CD8-positive, alpha-beta memory T cell (primary cell): ENCODE measurements at regions not wholly inside any gene's neighbourhood (a gene's known extent, or its start where the extent isn't known, plus 50 kb on each side); places are given as distances from the start of the nearest gene placed in this dataset.

Experiments used
- CTCF ChIA-PET: fragments of 350-600 bp; sonication (Branson Sonifier 250); formaldehyde crosslinking; loops from one replicate; lab custom pipeline; 2021; ENCODE audit warnings: antibody characterized with exemption; lab: Charles Lee
- POLR2A ChIA-PET: fragments of 350-600 bp; sonication (Branson Sonifier 250); formaldehyde crosslinking; loops from one replicate; lab custom pipeline; 2021; ENCODE audit warnings: antibody characterized with exemption; lab: Charles Lee
- DNase-seq, 5 donors: peaks; one replicate each; pipeline versions ENCODE4 v3.0.0 to v3.0.0-alpha.2; 2020 to 2022; ENCODE audit warnings: mixed read lengths in 1 of 5
- H3K27ac ChIP-seq: one replicate; pipeline ENCODE4 v1.7.0; 2013; ENCODE audit warnings: low read depth, mild to moderate bottlenecking, low read length, moderate library complexity
- H3K27me3 ChIP-seq: 2 replicates; pipeline ENCODE4 v1.7.0; 2013; ENCODE audit warnings: low read length, mild to moderate bottlenecking; ENCODE audit not compliant: insufficient read depth, poor library complexity, severe bottlenecking
- H3K36me3 ChIP-seq: 2 replicates; pipeline ENCODE4 v1.7.0; 2013; ENCODE audit warnings: mild to moderate bottlenecking, low read length, moderate library complexity; ENCODE audit not compliant: insufficient read depth
- H3K4me1 ChIP-seq: 2 replicates; pipeline ENCODE4 v1.7.0; 2013; ENCODE audit warnings: mild to moderate bottlenecking, low read length, moderate library complexity; ENCODE audit not compliant: insufficient read depth
- H3K4me3 ChIP-seq: 2 replicates; pipeline ENCODE4 v1.7.0; 2013; ENCODE audit warnings: mild to moderate bottlenecking, low read length
- H3K9me3 ChIP-seq: 2 replicates; pipeline ENCODE4 v1.7.0; 2013; ENCODE audit warnings: mild to moderate bottlenecking, low read length
- H3K27ac Mint-ChIP-seq, 8 donors: one replicate each; pipeline ENCODE4 v1.8.0; 2020 to 2021; ENCODE audit warnings: mixed read lengths in 8 of 8, mild to moderate bottlenecking in 6 of 8, inconsistent platforms in 3 of 8, moderate library complexity in 3 of 8
- H3K27me3 Mint-ChIP-seq, 2 donors: one replicate each; pipeline ENCODE4 v1.8.0; 2020 to 2021; ENCODE audit warnings: mixed read lengths in 2 of 2, mild to moderate bottlenecking in 1 of 2, moderate library complexity in 1 of 2
- H3K36me3 Mint-ChIP-seq, 3 donors: one replicate each; pipeline ENCODE4 v1.8.0; 2020 to 2021; ENCODE audit warnings: mixed read lengths in 3 of 3, inconsistent platforms in 1 of 3, mild to moderate bottlenecking in 1 of 3
- H3K4me1 Mint-ChIP-seq, 3 donors: one replicate each; pipeline ENCODE4 v1.8.0; 2020 to 2021; ENCODE audit warnings: mixed read lengths in 3 of 3, inconsistent platforms in 1 of 3, mild to moderate bottlenecking in 1 of 3
- H3K4me3 Mint-ChIP-seq, 7 donors: one replicate each; pipeline ENCODE4 v1.8.0; 2020 to 2021; ENCODE audit warnings: mixed read lengths in 7 of 7, mild to moderate bottlenecking in 6 of 7, moderate library complexity in 4 of 7, inconsistent platforms in 2 of 7
- H3K9me3 Mint-ChIP-seq, 5 donors: one replicate each; pipeline ENCODE4 v1.8.0; 2020 to 2022; ENCODE audit warnings: mixed read lengths in 5 of 5, mild to moderate bottlenecking in 3 of 5, moderate library complexity in 2 of 5, inconsistent platforms in 1 of 5

- Mint-ChIP-seq H3K4me1 (no peaks in the 10 kb centered on the region), H3K27me3 (peaks cover 2 to 4% of the 10 kb centered on the region in 2 donors), H3K27ac (no peak overlapping the region), H3K9me3 (peaks cover 0 to 6% (median 5%) of the 10 kb centered on the region in 5 donors), H3K4me3 (no peak overlapping the region), H3K36me3 (peaks cover 0 to 7% (median 2%) of the 10 kb centered on the region in 3 donors)
- no peaks in the 10 kb centered on the region for H3K9me3 ChIP-seq
- no peaks in the 10 kb centered on the region for H3K4me1 ChIP-seq
- DNase-seq, result no peak
- H3K27me3 ChIP-seq, result no peaks in the 10 kb centered on the region
- H3K4me3 ChIP-seq, result no peak overlapping the region
- POLR2A ChIA-PET, result no interaction called here
- no peaks in the 10 kb centered on the region for H3K36me3 ChIP-seq
- no peak overlapping the region for H3K27ac ChIP-seq
- CTCF ChIA-PET, result no interaction called here
Measured at GRCh38 chr12:28065889-28066630, 93.5 kb upstream of the PTHLH start.

GRCh38 chr12:28066879-28067278 lies 94.3 kb upstream of the PTHLH start:
- no peak for DNase-seq
- Histone ChIP-seq H3K9me3 (no peaks in the 10 kb centered on the region), H3K27ac (no peak overlapping the region), H3K4me3 (no peak overlapping the region), H3K27me3 (no peaks in the 10 kb centered on the region), H3K36me3 (no peaks in the 10 kb centered on the region), H3K4me1 (no peaks in the 10 kb centered on the region)
- Mint-ChIP-seq H3K27ac (no peak overlapping the region), H3K9me3 (peaks cover 0 to 15% (median 10%) of the 10 kb centered on the region in 5 donors), H3K4me1 (no peaks in the 10 kb centered on the region), H3K4me3 (no peak overlapping the region), H3K36me3 (peaks cover 0 to 8% (median 2%) of the 10 kb centered on the region in 3 donors), H3K27me3 (peaks cover 2 to 3% of the 10 kb centered on the region in 2 donors)
- CTCF ChIA-PET, result no interaction called here
- POLR2A ChIA-PET, result no interaction called here

GRCh38 chr12:28068467-28068866 lies 95.9 kb upstream of the PTHLH start:
- Mint-ChIP-seq H3K27me3 (peaks cover 0 to 2% of the 10 kb centered on the region in 2 donors), H3K9me3 (peaks cover 0 to 24% (median 20%) of the 10 kb centered on the region in 5 donors), H3K4me1 (no peaks in the 10 kb centered on the region), H3K27ac (no peak overlapping the region), H3K36me3 (peaks cover 0 to 11% (median 2%) of the 10 kb centered on the region in 3 donors), H3K4me3 (no peak overlapping the region)
- Histone ChIP-seq H3K4me3 (no peak overlapping the region), H3K36me3 (no peaks in the 10 kb centered on the region), H3K4me1 (no peaks in the 10 kb centered on the region), H3K27me3 (no peaks in the 10 kb centered on the region), H3K27ac (no peak overlapping the region), H3K9me3 (no peaks in the 10 kb centered on the region)
- CTCF ChIA-PET, result no interaction called here
- POLR2A ChIA-PET, result no interaction called here
- no peak for DNase-seq

- H3K27ac Mint-ChIP-seq, result no peak overlapping the region
- no peaks in the 10 kb centered on the region for H3K4me1 ChIP-seq
- peaks cover 5 to 7% of the 10 kb centered on the region in 2 donors for H3K27me3 Mint-ChIP-seq
- H3K4me3 ChIP-seq, result no peak overlapping the region
- H3K36me3 Mint-ChIP-seq, result peaks cover 0 to 4% (median 3%) of the 10 kb centered on the region in 3 donors
- ChIA-PET POLR2A (no interaction called here), CTCF (no interaction called here)
- no peaks in the 10 kb centered on the region for H3K27me3 ChIP-seq
- H3K27ac ChIP-seq, result no peak overlapping the region
- H3K4me1 Mint-ChIP-seq, result peaks cover 0 to 11% (median 4%) of the 10 kb centered on the region in 3 donors
- H3K9me3 ChIP-seq, result no peaks in the 10 kb centered on the region
- no peak for DNase-seq
- H3K4me3 Mint-ChIP-seq, result no peak overlapping the region
- peaks cover 3 to 12% (median 8%) of the 10 kb centered on the region in 5 donors for H3K9me3 Mint-ChIP-seq
- H3K36me3 ChIP-seq, result no peaks in the 10 kb centered on the region
Measured at GRCh38 chr12:28079539-28079938, 107.0 kb upstream of the PTHLH start.

GRCh38 chr12:28082096-28082495 lies 108.2 kb upstream of the CCDC91 start:
- POLR2A ChIA-PET, result no interaction called here
- no peak overlapping the region for H3K4me3 ChIP-seq
- CTCF ChIA-PET, result no interaction called here
- H3K27ac ChIP-seq, result no peak overlapping the region
- no peaks in the 10 kb centered on the region for H3K4me1 ChIP-seq
- no peaks in the 10 kb centered on the region for H3K27me3 ChIP-seq
- DNase-seq, result no peak
- Mint-ChIP-seq H3K4me1 (peaks cover 0 to 18% (median 12%) of the 10 kb centered on the region in 3 donors), H3K27ac (no peak overlapping the region), H3K9me3 (peaks cover 0 to 4% (median under 1%) of the 10 kb centered on the region in 5 donors), H3K36me3 (peaks cover 0 to 3% (median 1%) of the 10 kb centered on the region in 3 donors), H3K27me3 (peaks cover 9 to 29% of the 10 kb centered on the region in 2 donors), H3K4me3 (no peak overlapping the region)
- H3K9me3 ChIP-seq, result no peaks in the 10 kb centered on the region
- no peaks in the 10 kb centered on the region for H3K36me3 ChIP-seq

- no peak overlapping the region for H3K4me3 ChIP-seq
- no peaks in the 10 kb centered on the region for H3K4me1 ChIP-seq
- peaks cover 0 to 3% (median 0%) of the 10 kb centered on the region in 3 donors for H3K36me3 Mint-ChIP-seq
- H3K27ac ChIP-seq, result no peak overlapping the region
- H3K4me3 Mint-ChIP-seq, result no peak overlapping the region
- peaks cover 0 to 18% (median 12%) of the 10 kb centered on the region in 3 donors for H3K4me1 Mint-ChIP-seq
- no peaks in the 10 kb centered on the region for H3K9me3 Mint-ChIP-seq
- no peaks in the 10 kb centered on the region for H3K36me3 ChIP-seq
- ChIA-PET POLR2A (no interaction called here), CTCF (no interaction called here)
- peaks cover 9 to 34% of the 10 kb centered on the region in 2 donors for H3K27me3 Mint-ChIP-seq
- no peaks in the 10 kb centered on the region for H3K27me3 ChIP-seq
- H3K27ac Mint-ChIP-seq, result no peak overlapping the region
- no peaks in the 10 kb centered on the region for H3K9me3 ChIP-seq
- DNase-seq, result no peak
Measured at GRCh38 chr12:28083840-28084678, 106.2 kb upstream of the CCDC91 start.

- Mint-ChIP-seq H3K36me3 (peaks cover 0 to 3% (median 0%) of the 10 kb centered on the region in 3 donors), H3K4me3 (no peak overlapping the region), H3K9me3 (no peaks in the 10 kb centered on the region), H3K27ac (no peak overlapping the region), H3K4me1 (peaks cover 0 to 13% (median 7%) of the 10 kb centered on the region in 3 donors), H3K27me3 (peaks cover 9 to 43% of the 10 kb centered on the region in 2 donors)
- CTCF ChIA-PET, result no interaction called here
- Histone ChIP-seq H3K4me3 (no peak overlapping the region), H3K27me3 (no peaks in the 10 kb centered on the region), H3K4me1 (no peaks in the 10 kb centered on the region), H3K9me3 (no peaks in the 10 kb centered on the region), H3K36me3 (no peaks in the 10 kb centered on the region), H3K27ac (no peak overlapping the region)
- DNase-seq, result no peak
- POLR2A ChIA-PET, result no interaction called here
Measured at GRCh38 chr12:28086521-28087155, 103.6 kb upstream of the CCDC91 start.
